Aorta (tissue), 5 donors: ENCODE measurements at regions not wholly inside any gene's neighbourhood (a gene's known extent, or its start where the extent isn't known, plus 50 kb on each side); places are given as distances from the start of the nearest gene placed in this dataset.
A peak's percentile ranks its signal among the peaks of the same experiment; 100 is the strongest.
"Not testable (repeated sequence)": the region's sequence is repeated elsewhere in the genome, so short reads cannot be mapped to it uniquely, and the experiment has no call there.

ENCODE experiments used
- ATAC-seq: fragments of 200-7000 bp; cut with Tn5 transposase; one replicate; pipeline ENCODE4 v1.9.1; 2022; ENCODE audit warnings: moderate library complexity; ENCODE audit not compliant: low FRiP score
- DNase-seq, 2 donors: peaks; one replicate each; pipeline ENCODE4 v3.0.0-alpha.2; 2020
- H3K27ac ChIP-seq, 2 donors: one replicate each; pipeline ENCODE4 v1.5.1; 2013; ENCODE audit warnings: low read length in 2 of 2, mild to moderate bottlenecking in 2 of 2, moderate library complexity in 2 of 2, control low read depth in 1 of 2, inconsistent platforms in 1 of 2, low read depth in 1 of 2
- H3K27me3 ChIP-seq, 2 donors: one replicate each; pipeline ENCODE4 v1.6.1; 2013; ENCODE audit warnings: control low read depth in 1 of 2, low read length in 1 of 2, mild to moderate bottlenecking in 1 of 2, moderate library complexity in 1 of 2; ENCODE audit not compliant: insufficient read depth in 2 of 2, control insufficient read depth in 1 of 2
- H3K36me3 ChIP-seq, 2 donors: one replicate each; pipeline ENCODE4 v1.6.1; 2013; ENCODE audit warnings: control low read depth in 1 of 2, low read length in 1 of 2, mild to moderate bottlenecking in 1 of 2; ENCODE audit not compliant: insufficient read depth in 2 of 2, control insufficient read depth in 1 of 2
- H3K4me1 ChIP-seq, 2 donors: one replicate each; pipeline ENCODE4 v1.6.1; 2013; ENCODE audit warnings: low read length in 2 of 2, control low read depth in 1 of 2, mild to moderate bottlenecking in 1 of 2, moderate library complexity in 1 of 2; ENCODE audit not compliant: insufficient read depth in 2 of 2, control insufficient read depth in 1 of 2
- H3K4me3 ChIP-seq, 2 donors: one replicate each; pipeline ENCODE4 v1.5.1; 2013; ENCODE audit warnings: low read length in 2 of 2, control low read depth in 1 of 2, mild to moderate bottlenecking in 1 of 2
- H3K9me3 ChIP-seq: one replicate; pipeline ENCODE4 v1.6.1; 2013; ENCODE audit warnings: mild to moderate bottlenecking, low read length; ENCODE audit not compliant: control insufficient read depth
- WGBS, 2 donors: extraction: QIAGEN DNeasy Blood & Tissue Kit; methylation state at CpG; one replicate each; pipeline ENCODE4 v1.1.7; 2013; 5-methylcytosine and 5-hydroxymethylcytosine counted together
- intact Hi-C, 2 donors: fragments of 100-400 bp; cut with DNase I; formaldehyde crosslinking; loops; one replicate each; pipeline versions ENCODE4 v1.14.2 to v1.15.0; 2022
- donor health status: healthy with polysubstance abuse.
- donor health status: Bipolar disorder and iron deficiency.
- donor health status: DM: no; HTN: no; CAD: no.
- donor health status: DM: no; HTN: no; CAD: no.
- donor health status: DM: yes; HTN: yes; CAD: no.

DNA sequence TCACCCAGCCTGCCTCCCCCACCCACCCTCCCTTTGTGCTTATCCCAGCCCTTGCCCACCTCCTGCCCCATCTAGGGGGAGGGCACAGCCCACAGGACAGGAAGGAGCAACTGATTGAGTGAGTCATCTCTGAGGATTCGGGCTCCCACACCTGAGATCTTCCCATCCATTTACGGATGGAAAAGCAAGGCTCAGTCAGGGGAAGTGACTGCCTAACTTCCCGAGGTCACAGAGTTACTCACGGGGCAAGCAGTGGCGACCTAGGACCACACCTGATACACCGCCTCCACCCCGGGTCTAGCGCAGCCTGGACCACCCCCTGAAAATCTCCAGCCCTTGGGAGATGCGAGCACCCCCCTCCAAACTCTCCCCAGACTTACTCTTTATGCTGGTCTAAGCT, 131.7 kb downstream of the TNFRSF13B start:
- H3K4me3 ChIP-seq, H3K27ac ChIP-seq, H3K36me3 ChIP-seq, intact Hi-C loops, H3K9me3 ChIP-seq, ATAC-seq, H3K4me1 ChIP-seq, H3K27me3 ChIP-seq: not testable (repeated sequence)
- peak in 1 of 2 donors; percentile 20 for DNase-seq
- 80 to 84% methylated on average over 4 to 7 of the region's 9 CpGs for WGBS, 2 donors

GRCh38 chr17:16839242-16840175, 132.4 kb downstream of the TNFRSF13B start:
- H3K4me3 ChIP-seq, H3K36me3 ChIP-seq, H3K9me3 ChIP-seq, H3K27me3 ChIP-seq, H3K4me1 ChIP-seq, intact Hi-C loops, H3K27ac ChIP-seq: not testable (repeated sequence)
- peak; percentile 33 for ATAC-seq
- 85 to 86% methylated on average over 3 to 4 of the region's 16 CpGs for WGBS, 2 donors
- DNase-seq: peak in 1 of 2 donors; percentile 30

DNA sequence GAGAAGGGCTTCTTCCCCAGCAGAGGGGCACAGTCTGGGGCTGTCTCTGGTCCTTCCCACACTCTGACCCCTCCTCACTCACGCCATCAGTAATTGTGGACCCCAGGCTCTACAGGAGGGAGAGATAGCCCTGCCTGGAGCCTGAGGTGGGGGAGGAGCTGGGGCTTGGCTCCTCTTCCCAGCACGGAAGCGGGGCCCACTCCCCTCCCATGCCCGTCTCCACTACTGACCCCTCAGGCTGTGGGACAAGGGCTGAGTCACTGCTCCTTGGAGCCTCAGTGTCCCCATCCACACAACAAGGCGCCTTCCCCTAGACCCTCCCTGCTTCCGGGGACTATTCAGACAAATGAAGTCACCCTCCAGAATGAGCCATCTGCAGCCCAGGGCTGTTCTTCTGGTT, 133.1 kb downstream of the TNFRSF13B start:
- H3K36me3 ChIP-seq, H3K27ac ChIP-seq, H3K27me3 ChIP-seq, H3K4me3 ChIP-seq, H3K9me3 ChIP-seq, intact Hi-C loops, H3K4me1 ChIP-seq: not testable (repeated sequence)
- peak in 1 of 2 donors; percentile 16 for DNase-seq
- 72 to 100% methylated on average over 1 to 3 of the region's 6 CpGs for WGBS, 2 donors
- peak; percentile 70 for ATAC-seq

DNA sequence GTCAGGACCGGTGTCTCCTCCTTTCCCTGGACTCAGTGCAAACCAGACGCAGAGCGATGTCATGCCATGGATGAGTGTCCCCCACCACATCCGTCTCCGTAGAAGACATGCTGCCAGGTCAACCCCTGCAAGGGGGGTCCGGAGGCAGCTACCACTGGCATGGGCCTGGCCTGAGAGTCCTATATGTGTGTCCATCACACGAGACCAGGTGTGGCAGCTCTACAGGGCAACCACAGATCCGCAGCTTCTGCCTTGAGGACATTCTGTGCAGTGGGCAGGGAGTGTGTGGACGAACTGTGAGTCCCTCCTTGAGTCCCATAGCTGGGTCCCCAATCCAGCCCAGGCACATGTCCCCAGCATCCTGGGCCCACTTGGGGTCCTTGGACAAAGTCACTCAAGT, 133.6 kb downstream of the TNFRSF13B start:
- H3K27ac ChIP-seq, intact Hi-C loops, H3K4me1 ChIP-seq, H3K4me3 ChIP-seq, H3K36me3 ChIP-seq, H3K9me3 ChIP-seq, H3K27me3 ChIP-seq: not testable (repeated sequence)
- DNase-seq (peak in 1 of 2 donors; percentile 72), ATAC-seq (peak; percentile 48)
- WGBS, 2 donors: 87 to 92% methylated on average over 4 of the region's 9 CpGs

DNA sequence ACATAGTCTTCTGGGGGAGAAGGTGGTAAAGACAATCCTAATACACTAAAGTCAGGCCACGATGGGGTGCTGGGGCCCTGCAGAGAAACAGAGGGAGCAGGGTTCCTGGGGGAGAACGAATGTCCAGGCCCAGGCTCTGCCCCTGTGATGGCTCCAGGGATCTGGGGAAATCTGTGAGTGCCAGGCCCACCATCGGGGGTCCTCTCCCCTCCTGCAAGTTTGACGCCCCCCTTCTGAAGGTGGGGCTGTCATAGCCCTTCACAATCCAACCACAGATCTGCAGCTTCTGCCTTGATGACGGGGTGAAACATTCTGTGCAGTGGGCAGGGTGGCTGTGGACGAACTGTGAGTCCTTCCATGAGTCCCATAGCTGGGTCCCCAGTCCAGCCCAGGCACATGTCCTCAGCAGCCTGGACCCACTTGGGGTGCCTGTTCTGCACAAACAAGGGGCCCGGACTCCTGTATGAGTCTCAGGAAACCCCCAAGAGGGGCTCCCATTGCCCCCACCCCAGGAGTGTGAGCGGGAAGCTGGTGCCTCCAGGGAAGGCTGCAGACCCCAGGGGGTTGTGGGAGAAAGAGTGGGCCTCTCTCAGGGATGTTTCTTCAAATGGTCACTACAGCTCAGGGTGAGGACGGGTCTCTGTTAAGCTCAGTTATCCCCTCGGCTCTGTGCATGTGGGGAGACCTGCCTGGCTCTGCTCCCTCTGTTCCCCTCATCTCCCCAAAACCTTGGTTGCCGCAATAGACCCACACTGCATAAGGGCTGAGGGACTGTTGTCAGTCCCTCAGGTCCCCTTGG, 134.3 kb downstream of the TNFRSF13B start:
- intact Hi-C loops, H3K27me3 ChIP-seq, H3K4me3 ChIP-seq, H3K27ac ChIP-seq, H3K9me3 ChIP-seq, ATAC-seq, H3K36me3 ChIP-seq, H3K4me1 ChIP-seq: not testable (repeated sequence)
- 78 to 98% methylated on average over 5 to 9 of the region's 11 CpGs for WGBS, 2 donors
- peak in 1 of 2 donors; percentile 45 for DNase-seq

DNA sequence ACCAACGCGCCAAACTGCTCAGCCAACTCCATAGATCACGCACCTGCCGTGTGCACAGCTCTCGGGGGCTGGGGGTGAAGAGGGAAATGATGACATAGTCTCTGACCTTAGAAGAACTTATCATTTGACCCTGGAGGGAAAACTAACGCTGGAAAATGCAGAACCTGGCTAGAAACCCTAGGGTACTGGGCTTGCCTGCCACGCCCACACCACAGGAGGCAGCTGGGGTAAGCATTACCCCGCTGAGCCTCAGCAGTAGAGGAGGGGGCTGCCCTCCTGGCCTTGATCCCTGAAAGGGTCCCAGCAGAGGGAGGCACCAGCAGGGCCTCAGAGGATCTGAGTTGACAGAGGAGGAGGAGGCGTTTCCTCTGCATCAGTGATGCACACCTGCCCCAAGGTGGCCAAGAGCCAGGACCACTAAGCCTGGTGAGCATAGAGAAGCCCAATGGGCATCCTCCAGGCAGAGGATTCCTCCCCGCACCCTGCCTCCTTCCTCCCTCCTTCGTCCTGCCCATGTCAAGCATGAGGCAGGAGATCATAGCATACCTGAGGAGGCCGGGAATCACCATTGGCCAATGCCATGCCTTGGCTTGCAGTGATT, 135.5 kb downstream of the TNFRSF13B start:
- ATAC-seq, intact Hi-C loops, H3K4me3 ChIP-seq, H3K4me1 ChIP-seq, H3K9me3 ChIP-seq, H3K36me3 ChIP-seq, H3K27me3 ChIP-seq, H3K27ac ChIP-seq: not testable (repeated sequence)
- peak in 1 of 2 donors; percentile 21 for DNase-seq
- WGBS, 2 donors: 70 to 71% methylated on average over 2 to 10 of the region's 12 CpGs

DNA sequence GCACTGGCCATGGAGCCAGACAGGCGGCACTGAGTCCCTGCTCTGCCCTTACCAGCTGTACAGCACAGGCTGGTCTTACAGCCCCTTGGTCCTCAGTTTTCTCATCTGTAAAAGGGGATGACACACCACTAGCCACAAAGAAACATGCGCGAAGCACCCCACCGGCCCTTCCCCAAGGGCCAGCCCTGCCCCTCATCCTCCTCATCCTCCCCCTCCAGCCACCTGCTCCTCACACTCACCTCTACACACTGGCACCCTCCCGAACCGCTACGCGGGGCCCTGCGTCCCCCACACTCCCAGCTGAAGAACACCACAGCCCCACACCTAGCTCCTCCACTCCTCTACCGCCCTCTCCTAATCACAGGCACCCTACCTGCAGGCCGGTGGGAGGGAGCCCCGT, 138.4 kb downstream of the TNFRSF13B start:
- ATAC-seq, H3K9me3 ChIP-seq, H3K27me3 ChIP-seq, H3K36me3 ChIP-seq, intact Hi-C loops, H3K27ac ChIP-seq, H3K4me1 ChIP-seq, H3K4me3 ChIP-seq, DNase-seq: not testable (repeated sequence)
- 79 to 83% methylated on average over 3 of the region's 12 CpGs for WGBS, 2 donors

- WGBS, 2 donors: 7 to 10% methylated on average over 5 of the region's 8 CpGs
- H3K4me3 ChIP-seq, intact Hi-C loops, H3K27me3 ChIP-seq, H3K4me1 ChIP-seq, H3K27ac ChIP-seq, H3K36me3 ChIP-seq, H3K9me3 ChIP-seq: not testable (repeated sequence)
- peak in 1 of 2 donors; percentile 72 for DNase-seq
- peak; percentile 49 for ATAC-seq
These were observed 139.1 kb downstream of the TNFRSF13B start for GRCh38 chr17:16832853-16833252.
